GM21717 (cell line): ENCODE measurements at regions not wholly inside any gene's neighbourhood (a gene's known extent, or its start where the extent isn't known, plus 50 kb on each side); places are given as distances from the start of the nearest gene placed in this dataset.
A peak's percentile ranks its signal among the peaks of the same experiment; 100 is the strongest.

Experiments used
- ATAC-seq: cut with Tn5 transposase; IDR thresholded peaks from one replicate; pipeline ENCODE4 v1.9.1; 2021; ENCODE audit warnings: mild to moderate bottlenecking, moderate library complexity; ENCODE audit not compliant: unreplicated experiment

DNA sequence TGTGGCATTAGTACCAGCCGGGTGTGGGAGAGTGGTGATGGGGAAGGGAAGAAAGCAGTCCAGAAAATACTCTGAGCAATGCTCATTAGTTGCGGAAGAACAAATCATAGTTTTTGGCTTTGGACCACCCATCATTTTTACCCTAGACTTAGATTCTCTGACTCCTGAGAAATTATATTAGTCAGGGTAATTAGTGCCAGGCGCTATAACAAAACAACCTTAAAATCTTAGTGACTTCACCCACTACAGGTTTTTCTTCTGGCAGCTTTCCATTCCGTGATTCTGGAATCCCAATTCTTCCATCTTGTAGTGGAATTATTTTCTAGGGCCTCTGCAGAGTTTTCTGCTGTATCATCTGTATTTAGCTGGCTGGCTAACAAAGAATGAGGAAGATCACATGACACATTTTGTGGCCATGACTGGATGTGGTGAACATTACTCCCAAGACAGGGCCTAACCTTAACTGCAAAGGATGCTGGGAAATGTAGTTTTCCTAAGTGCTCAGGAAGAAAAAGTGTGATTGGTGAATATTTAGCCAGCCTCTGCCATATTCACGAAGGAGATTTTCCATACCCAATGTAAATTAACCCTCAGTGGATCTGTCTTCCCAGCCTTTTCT is 373.0 kb upstream of the MEF2C start:
- no peak for ATAC-seq

DNA sequence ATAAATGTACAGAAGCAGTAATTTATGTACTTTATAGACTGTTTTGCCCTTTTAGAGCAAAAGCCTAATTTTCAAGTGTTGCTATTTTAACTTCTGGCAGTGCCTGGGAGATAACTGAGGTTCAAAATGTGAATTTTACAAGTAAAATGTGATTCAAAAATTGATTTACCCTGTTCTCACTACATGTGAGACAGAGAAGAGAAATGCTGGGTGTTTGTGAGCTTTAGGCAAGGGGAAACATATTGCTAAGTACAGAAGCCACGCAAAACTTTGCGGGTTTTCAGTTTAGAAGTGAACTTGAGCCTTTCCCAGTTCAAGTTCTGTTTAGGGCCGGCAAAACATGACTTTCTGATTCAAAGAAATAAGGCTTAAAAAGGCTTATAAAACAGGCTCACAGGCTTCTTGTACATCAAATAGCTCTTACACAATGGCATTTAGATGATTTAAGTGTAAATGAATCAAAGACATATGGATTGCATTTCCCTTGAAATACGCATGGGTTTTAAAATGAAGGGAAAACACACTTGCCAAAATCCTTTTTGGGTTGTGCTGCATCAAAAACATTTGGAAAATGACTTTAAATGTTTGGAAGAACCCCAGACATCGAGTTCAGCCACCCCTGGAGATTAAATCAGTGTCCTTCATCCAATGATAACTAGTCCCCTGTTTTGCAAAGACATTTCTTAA is 370.8 kb upstream of the MEF2C start:
- ATAC-seq = no peak

DNA sequence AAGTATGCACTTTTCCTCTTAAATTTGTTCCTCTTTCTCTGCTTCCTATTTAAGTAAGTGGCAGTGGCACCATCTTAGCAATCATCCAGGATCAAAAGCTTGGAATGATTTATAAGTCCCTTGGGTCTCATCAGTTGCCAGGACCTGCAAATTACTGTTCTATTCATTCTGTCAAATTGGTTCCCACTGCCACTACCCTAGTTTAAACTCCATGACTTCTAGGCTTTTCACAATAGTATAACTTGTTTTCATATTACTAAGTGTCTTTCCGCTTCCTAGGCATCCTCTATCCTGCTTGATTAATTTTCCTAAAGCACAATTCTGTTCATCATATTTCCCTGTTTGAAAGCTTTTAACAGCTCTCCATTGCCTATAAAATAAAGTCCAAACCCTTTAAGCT is 363.9 kb upstream of the MEF2C start:
- ATAC-seq = no peak

DNA sequence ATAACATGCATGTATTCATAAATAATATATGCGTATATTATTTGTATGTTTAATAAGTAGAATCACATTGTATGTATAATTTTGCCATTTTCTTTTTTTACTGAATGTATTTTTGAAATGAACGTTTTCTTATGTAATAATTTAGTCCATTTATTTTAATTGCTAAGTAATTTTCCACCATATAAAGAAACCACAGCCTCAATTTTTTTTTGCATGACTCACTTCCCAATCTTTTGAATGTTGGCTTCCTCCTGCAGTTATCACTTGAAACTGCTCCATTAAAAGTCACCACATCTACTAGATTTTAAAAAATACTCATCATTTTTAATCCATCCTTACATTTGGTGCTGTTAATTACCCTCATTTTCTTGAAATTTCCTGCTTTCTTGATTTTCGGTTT is 363.3 kb upstream of the MEF2C start:
- no peak for ATAC-seq

DNA sequence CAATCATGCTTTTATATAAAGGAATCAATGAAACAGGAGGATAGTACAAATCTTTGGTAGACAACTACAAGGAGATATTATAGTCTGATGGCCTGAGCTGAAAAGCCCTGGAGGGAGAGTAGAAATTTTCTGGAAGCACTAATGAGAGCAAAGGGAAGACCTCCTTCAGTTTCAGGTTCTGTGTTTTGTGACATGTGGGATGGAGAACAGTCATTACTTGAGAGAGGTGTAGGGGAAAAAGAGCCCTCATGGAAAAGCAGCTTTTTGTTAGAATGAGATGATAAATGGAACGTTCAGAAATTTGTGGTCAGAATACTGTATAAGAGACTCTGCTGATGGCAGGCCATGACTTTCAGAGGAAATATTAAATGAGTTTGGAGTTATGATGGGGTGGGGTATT is 360.6 kb upstream of the MEF2C start:
- ATAC-seq = no peak

DNA sequence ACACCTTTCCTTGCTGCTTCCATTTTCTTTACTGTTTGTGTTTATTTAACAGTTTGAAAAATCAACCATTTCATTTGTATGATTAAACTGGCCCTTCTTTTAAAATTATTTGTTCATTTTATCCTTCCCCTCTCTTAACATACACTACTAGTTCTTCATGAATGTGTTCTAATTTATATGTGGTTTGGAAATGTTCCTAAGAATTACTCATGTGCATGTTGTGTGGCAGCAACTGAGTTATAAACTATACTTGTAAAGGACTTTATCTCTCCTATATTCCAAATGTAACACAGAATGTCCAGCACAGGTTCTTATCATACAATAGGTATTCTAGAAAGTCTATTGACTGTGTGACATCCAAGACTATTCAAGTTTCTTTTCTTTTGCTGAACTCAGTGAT is 358.2 kb upstream of the MEF2C start:
- no peak for ATAC-seq

DNA sequence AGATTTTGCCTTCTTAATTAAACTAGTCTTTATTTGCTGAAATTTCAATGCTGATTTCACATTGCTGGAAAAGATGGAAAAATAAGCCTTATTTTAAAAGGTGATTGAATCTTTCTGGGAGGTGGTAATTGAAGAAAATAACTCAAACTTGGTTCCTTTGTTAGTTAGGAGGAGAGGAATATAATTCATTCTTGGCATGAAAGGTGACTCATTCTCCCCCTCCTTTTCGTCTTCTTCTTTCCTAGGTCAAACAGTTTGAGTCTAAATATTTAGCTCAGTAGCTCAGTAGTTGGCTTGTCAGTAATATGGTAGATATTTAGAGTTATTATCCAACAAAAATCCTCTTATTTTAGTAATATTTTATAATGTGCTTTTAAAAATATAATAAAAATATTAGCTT is 353.9 kb upstream of the MEF2C start:
- ATAC-seq = no peak

DNA sequence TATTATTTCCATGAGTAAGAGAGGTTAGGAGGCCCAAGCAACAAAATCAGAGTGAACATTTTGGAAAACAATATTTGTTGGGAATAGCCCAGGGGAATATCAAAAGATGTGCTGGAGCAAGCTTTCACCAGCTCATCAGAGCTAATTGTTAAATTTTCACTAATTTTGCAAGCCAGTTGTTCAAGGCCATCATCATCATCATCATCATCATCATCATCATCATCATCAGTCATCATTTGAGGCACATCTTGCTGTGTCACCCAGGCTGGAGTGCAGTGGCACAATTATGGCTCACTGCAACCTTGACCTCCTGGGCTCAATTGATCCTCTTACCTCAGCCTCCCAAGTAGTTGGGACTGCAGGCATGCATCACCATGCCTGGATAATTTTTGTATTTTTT is 350.5 kb upstream of the MEF2C start:
- ATAC-seq = no peak

DNA sequence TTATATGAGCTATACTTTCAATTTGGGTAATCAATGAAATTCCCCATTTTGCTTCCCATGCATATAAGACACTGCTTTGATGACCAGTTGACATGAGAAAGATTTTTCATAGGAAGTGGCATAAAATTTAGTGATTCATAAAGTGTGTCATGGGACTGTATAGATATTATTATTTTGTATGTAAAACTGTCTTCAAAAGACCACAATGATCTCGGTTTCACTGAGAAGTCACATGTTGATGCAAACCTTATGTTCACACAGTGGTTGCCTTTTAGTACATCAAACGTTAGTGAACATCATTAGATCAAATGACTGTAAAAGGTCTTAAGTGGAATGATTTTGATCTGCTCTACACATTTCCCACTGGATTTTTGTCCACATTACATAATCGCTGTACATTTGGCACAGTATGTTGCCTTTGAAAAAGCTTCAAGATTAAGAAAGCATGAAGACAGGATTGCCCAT is 349.2 kb upstream of the MEF2C start:
- ATAC-seq = peak; percentile 92

DNA sequence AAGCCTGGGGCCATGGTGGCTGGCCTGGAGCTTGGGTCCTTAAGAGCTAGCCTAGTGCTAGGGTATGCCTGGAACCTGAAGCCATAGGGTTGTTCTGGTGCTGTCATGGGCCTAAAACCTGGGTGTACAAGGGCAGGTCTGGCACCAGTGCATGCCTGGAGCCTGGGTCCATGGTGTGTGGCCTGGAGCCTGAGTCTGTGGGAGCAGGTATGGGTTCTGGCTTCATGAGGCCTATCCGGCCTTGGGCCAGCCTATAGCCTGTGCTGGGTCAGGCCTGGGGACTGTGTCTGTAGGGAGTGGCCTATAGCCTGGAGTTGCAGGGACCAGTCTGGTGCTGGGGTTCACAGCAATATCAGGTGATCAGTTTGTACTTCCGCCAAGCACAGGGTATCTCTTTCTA is 347.2 kb upstream of the MEF2C start:
- no peak for ATAC-seq

DNA sequence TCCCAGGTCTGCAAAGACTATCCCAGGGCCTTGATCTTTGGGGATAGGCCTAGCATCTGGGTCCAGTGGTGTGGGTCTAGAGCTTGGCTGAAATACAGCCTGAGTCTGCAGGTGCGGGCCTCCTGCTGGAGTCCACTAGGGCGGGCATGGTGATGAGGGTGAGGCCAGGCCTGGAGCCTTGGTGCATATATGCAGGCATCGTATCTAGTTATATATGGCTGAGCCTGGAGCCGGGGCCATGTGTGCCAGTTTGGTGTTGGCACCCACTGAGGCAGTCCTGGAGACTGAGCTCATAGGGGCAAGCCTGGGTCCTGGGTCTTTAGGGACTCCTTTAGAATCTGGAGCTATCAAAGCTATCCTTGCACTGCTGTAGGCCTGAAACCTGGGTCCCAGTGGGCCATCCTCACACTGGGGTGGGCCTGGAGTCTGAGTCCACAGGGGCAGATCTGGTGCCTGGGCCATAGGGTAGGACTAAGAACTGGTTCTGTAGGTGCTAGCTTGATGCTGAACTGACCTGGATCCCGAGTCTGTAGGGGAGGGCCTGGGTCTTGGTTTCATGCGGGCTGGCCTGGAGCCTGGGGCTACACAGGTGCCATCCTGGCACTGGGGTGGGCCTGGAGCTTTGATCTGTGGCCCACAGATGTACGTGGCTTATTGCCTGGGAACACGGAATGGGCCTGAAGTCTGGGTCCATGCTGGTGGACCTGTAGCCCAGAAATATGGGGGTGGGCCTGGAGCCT is 346.5 kb upstream of the MEF2C start:
- no peak for ATAC-seq

DNA sequence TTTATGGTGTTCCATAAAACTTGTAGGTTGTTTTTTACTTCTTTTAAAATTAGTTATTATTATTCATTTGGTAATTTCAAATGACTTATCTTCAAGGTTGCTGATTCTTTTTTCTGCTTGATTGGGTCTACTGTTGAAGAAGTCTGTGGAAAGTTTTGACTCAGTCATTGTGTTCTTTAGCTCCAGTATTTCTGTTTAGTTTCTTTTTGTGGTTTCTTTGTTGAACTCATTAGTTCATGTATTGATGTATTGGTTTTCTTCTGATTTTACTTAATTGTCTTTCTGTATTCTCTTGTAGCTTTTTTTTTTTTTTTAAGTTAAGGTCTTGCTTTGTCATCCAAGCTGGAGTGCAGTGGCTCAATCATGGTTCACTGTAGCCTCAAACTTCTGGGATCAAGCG is 345.4 kb upstream of the MEF2C start:
- no peak for ATAC-seq

DNA sequence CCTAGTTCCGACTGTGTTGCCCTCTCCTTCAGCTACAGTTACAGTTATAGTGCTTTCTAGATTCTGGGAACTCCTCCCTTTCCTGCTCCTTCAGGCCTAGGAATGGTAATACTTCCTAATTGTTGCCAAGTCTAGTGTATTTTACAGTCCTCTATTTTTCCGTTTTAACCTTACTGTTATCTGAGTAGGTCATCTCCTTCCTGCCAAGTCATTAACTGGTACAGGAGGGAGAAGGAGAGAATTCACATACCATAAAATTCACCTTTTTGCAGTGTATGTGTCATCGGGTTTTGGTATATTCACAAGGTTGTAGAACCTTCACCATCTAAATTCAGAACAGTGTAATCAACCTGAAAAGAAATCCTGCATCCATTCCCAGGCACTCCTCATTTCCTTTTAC is 335.4 kb upstream of the MEF2C start:
- no peak for ATAC-seq

DNA sequence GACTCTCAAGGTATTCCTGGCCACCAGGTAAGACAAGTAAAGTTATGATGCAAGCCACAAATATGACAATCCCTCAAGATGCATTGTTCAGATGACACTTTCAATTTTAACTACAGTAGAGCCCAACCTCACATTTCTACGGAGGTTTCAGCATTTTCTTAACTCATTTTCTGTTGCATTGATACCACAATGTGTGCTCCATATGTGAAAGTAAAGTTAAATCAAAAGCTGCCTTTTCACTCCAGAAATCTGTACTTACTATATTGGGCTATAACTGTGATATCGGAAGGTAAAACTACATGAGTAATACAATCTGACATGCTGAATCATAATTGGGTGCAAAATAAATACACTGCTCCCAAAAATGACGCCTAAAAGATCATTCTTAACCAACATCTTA is 333.6 kb upstream of the MEF2C start:
- ATAC-seq = no peak

DNA sequence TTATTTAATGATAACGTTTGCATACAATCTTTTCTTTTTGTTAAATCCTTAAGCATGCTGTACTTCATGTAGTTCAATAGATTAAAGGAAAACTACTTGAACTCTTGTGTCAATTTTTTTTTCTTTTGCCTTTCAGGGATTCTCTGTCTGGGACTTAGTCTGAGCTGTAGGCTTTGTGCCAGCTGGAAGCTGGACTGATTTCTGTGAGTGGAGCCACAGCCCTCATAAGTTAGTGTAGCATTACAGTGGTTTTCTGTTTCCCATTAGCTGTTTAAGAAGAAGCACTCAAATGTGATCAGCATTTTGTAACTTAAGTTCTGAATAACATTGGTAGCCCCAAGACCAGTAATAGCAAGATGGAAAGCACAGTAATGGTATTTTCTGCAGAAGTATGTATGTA is 330.6 kb upstream of the MEF2C start:
- no peak for ATAC-seq

DNA sequence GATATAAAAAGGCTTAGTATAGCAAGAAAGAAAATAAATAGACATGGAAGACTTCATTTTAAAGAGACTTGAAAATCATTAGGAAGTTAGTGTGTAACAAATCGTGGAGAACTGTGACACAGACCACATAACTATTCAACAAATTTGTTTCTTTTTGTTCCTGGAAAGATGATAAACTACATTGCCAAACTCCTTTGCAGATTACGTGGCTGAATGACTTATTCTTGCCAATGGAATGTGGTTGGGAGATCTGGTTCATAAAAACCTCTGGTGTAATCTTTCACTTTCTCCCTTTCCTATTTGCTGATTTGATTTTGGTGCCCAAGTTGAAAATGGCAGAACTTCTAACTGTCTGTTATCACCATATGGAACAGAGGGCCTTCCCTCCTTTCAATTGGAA is 328.9 kb upstream of the MEF2C start:
- ATAC-seq = no peak

DNA sequence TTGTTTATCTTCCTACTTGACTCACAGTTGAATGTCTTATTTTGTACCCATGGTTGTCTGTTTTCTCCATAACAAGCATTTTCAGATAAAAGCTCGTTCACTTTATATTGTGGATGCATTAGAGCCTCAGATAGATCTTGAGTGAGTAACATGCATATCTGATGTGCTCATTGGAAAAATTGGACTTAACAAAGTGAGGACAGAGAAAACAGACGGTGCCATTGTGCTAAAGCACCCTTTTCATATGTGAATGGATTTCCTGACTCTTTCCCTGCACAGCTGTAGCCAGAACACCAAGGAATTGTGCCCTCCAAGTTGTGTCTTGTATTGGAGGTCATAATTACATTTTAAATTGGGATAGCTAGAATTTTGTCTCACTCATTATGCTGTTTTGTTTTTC is 325.8 kb upstream of the MEF2C start:
- no peak for ATAC-seq

DNA sequence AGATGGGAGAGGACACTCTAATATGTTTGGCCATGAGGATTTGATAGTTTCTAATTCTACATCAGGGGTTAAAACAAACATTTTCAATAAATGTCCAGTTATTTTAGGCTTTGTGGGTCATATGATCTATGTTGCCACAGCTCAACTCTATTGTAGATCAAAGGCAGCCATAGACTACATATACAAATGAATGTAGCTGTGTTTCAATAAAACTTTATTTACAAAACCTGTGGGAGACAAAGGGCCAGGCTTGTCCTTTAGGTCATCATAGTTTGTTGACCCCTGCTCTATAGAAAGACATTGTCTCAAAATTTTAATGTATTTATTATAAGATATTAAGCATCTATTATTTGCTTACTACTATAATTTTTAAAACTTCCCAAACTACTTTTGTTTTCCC is 325.4 kb upstream of the MEF2C start:
- ATAC-seq = no peak

DNA sequence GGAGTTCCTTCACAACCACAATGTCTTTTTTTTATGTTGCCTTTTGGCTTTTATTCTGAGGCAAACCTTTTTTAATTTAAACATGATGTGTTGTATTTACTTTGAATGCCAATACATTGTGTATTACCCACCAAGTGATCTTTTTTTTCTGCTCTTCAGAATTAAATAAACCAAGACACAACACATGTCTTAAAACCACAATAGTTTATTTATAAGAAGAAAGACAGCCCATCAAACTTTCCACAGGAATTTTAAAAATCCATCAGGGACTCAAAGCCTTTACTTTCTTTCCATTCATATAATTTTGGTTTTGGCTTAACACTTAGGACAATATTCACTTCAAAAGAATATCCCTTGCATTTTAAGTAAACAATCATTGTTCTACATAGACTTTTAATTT is 321.8 kb upstream of the MEF2C start:
- ATAC-seq = no peak

DNA sequence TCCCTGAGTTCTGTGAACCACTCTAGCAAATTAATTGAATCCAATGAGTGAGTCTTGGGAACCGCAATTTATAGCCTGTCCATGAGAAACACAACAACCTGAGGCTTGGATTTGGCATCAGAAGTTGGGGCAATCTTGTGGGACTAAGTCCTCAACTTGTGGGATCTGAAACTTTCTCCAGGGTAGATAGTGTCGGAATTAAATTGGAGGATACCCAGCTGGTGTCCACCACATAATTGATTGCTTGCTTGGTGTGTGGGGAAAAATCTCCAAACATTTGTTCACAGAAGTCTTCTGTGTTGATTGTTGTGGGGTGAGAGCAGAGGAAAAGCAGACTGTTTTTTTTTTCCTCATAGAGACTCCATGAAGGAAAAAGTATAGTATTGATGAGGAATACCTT is 320.6 kb upstream of the MEF2C start:
- no peak for ATAC-seq

DNA sequence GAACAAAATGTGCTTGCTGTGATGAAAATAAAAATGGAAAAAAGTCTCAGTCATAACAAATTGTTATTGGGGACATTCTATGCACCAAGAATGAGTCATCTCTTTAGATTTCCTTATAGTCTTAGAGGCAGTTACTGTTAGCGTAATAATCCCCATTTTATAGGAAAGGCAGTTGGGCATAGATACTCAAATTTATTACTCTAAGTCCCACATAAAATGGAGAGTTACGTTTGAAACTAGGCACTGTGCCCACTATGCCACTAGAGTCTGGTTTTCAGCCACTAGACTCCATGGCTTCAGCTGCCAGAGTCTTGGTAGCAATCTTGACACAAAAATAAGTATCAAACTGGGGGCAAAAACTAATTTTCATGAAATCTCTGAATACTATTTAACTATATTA is 317.9 kb upstream of the MEF2C start:
- no peak for ATAC-seq

DNA sequence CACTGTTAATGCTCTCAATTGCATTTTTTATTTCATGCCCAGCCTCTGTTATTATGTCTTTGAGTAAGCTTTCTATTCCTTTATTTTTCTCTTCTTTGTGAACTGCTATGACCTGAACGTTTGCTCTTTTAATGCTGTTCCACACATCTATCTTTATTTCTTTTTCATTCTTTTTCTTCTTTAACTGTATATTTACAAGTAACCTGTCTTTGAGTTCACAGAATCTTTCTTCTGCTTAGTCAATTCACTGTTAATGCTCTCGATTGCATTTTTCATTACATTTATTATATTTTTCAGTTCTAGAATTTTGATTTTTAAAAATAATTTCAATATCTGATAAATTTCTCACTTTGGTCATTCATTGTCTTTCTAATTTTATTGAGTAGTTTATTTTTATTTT is 316.3 kb upstream of the MEF2C start:
- ATAC-seq = no peak
